ENCODE measurements at regions not wholly inside any gene's neighbourhood (a gene's known extent, or its start where the extent isn't known, plus 50 kb on each side); places are given as distances from the start of the nearest gene placed in this dataset.

- H2AFZ ChIP-seq (ENCODE audit: low read length): no peak overlapping the region
- no peaks in the 10 kb centered on the region for H3K9me2 ChIP-seq (ENCODE audit: insufficient read depth, low read length)
- BruUV-seq (replicated peaks): no TSS peak
- no peak overlapping the region for H3K27ac ChIP-seq (ENCODE audit: low read depth, low read length, poor library complexity, severe bottlenecking)
- CTCF ChIA-PET (ENCODE audit: unreplicated experiment): no interaction called here
- POLR2A ChIA-PET: no interaction called here
- no peaks in the 10 kb centered on the region for H3K36me3 ChIP-seq (ENCODE audit: insufficient read depth, low read length)
- H3K79me2 ChIP-seq (ENCODE audit: insufficient read depth, low read depth, low read length): no peaks in the 10 kb centered on the region
- no peak overlapping the region for H3K4me2 ChIP-seq (ENCODE audit: low read length)
- H3K4me1 ChIP-seq (ENCODE audit: insufficient read depth, low read length, poor library complexity, severe bottlenecking): no peaks in the 10 kb centered on the region
- intact Hi-C loops (cut with micrococcal nuclease; ENCODE audit: unreplicated experiment): no loop called here
- TF ChIP-seq EZH2phosphoT487 (IDR thresholded peaks at IDR 0.05; ENCODE audit: borderline replicate concordance, low read depth, low read length): no peak
- TF ChIP-seq CTCF (conservative IDR thresholded peaks at IDR 0.05; ENCODE audit: low read length): no peak
- H3K4me3 ChIP-seq (ENCODE audit: low read depth, low read length, poor library complexity, severe bottlenecking): no peak overlapping the region
- no peak for DNase-seq (ENCODE audit: low spot score)
- no peaks in the 10 kb centered on the region for H3K9me3 ChIP-seq (ENCODE audit: low read length)
- H4K20me1 ChIP-seq (ENCODE audit: insufficient read depth, low read length): no peaks in the 10 kb centered on the region; the same call in 1 of the 2 replicates
Observed at GRCh38 chr15:62588938-62589670, 424.0 kb upstream of the C2CD4B start.

- H3K4me3 ChIP-seq (ENCODE audit: low read depth, low read length, poor library complexity, severe bottlenecking): no peak overlapping the region
- H3K36me3 ChIP-seq (ENCODE audit: insufficient read depth, low read length): no peaks in the 10 kb centered on the region
- no peak overlapping the region for H3K4me2 ChIP-seq (ENCODE audit: low read length)
- BruUV-seq (replicated peaks): no TSS peak
- TF ChIP-seq EZH2phosphoT487 (IDR thresholded peaks at IDR 0.05; ENCODE audit: borderline replicate concordance, low read depth, low read length) (no peak), CTCF (conservative IDR thresholded peaks at IDR 0.05; ENCODE audit: low read length) (no peak)
- H2AFZ ChIP-seq (ENCODE audit: low read length): no peak overlapping the region
- intact Hi-C loops (cut with micrococcal nuclease; ENCODE audit: unreplicated experiment): no loop called here
- ChIA-PET CTCF (ENCODE audit: unreplicated experiment) (no interaction called here), POLR2A (no interaction called here)
- H3K9me3 ChIP-seq (ENCODE audit: low read length): no peaks in the 10 kb centered on the region
- no peaks in the 10 kb centered on the region for H4K20me1 ChIP-seq (ENCODE audit: insufficient read depth, low read length)
- H3K9me2 ChIP-seq (ENCODE audit: insufficient read depth, low read length): no peaks in the 10 kb centered on the region
- no peaks in the 10 kb centered on the region for H3K4me1 ChIP-seq (ENCODE audit: insufficient read depth, low read length, poor library complexity, severe bottlenecking)
- H3K27ac ChIP-seq (ENCODE audit: low read depth, low read length, poor library complexity, severe bottlenecking): no peak overlapping the region
- H3K79me2 ChIP-seq (ENCODE audit: insufficient read depth, low read depth, low read length): no peaks in the 10 kb centered on the region
- no peak for DNase-seq (ENCODE audit: low spot score)
Observed at GRCh38 chr15:62591842-62592838, 427.1 kb upstream of the C2CD4B start.
